ENCODE measurements at regions not wholly inside any gene's neighbourhood (a gene's known extent, or its start where the extent isn't known, plus 50 kb on each side); places are given as distances from the start of the nearest gene placed in this dataset.
A peak's percentile ranks its signal among the peaks of the same experiment; 100 is the strongest.
"Not testable (repeated sequence)": the region's sequence is repeated elsewhere in the genome, so short reads cannot be mapped to it uniquely, and the experiment has no call there.

DNA sequence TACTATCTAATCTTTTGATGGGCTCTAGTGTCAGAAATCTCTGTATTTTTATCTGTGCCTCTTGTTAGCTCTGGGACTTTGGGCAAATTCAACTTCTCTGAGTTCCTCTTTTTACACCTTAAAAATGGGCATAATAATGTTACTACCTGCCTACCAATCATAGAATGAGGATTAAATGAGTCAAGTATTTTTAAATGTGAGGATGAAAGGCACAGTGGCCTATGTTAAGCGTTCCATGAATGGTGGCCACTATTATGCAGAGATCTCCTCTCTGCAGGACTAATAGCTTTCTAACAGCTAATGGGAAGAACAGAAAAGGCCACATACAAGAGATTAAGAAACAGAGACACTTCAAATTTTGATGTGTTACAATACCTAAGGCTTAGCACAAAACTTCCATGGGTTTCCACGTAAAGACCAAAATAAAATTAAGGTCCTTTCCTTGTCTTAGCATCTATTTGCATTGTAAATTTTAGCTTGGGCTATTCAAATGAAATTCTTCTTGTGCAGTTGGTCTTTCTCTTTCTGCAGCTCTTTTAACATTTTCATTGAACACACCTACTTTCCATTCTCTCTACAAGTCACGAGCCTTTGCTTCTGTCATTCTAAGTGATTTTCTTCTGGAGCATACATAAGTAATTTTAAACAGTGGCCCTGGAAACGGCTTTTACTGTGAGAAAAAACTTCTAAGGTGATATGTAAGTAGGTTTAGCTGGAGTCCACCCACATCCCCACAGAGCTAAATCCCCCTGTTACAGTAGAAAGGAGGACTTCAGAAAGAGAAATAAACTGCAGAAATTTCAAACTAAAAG, 117.9 kb upstream of the MED14 start:
- DNase-seq (ENCODE audit: low read depth in 3 of 3): no peak

DNA sequence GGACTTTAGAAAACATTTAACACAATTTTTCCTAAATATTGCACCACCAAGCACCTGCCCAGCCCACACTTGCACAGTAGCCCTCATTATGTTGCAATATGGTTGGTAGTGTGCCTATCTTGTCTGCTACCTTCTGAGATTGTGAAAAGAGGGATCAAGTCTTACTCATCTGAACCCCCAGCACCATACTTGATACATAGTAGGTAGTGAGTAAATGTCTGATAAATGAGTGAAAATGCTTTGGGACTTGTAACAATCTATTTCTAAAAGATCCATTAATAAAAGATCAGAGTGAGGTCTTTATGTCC, 118.4 kb upstream of the MED14 start:
- DNase-seq (ENCODE audit: low read depth in 3 of 3): no peak

DNA sequence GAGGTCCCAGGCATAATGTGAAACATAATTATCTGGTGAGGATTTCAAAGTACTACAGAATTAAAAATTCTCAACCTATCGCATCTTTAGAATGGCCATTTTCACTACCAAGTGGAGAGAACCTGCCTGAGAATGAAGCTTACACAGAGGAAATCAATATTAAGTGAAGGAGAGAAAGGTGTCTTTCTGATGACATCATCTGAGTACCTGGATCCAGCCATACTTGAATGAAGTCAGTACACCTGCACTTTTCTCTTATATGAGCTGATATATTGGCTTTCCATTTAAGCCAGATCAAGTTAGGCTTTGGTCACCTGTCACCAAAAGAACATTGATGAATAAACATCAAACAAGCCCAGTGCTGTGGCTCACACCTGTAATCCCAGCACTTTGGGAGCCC, 118.9 kb upstream of the MED14 start:
- DNase-seq (ENCODE audit: low read depth in 3 of 3): no peak

DNA sequence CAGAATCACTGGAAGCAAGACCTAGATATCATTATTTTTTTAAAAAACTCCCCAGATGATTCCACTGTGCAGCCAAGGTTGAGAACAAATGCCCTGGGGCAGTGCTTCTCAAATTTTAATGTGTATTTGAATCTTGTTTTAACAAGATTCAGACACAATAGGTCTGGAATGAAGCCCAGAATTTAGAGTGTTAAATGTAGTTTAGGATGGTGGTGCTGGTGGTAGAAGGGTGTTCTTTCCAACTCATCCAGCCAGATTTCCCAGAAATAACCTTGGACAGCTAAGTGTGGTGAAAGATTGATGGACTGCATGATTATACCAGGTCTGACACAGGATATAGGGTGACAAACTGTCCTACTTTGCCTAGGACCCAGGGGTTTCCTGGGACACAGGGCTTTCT, 120.1 kb upstream of the MED14 start:
- no peak for DNase-seq (ENCODE audit: low read depth in 3 of 3)

DNA sequence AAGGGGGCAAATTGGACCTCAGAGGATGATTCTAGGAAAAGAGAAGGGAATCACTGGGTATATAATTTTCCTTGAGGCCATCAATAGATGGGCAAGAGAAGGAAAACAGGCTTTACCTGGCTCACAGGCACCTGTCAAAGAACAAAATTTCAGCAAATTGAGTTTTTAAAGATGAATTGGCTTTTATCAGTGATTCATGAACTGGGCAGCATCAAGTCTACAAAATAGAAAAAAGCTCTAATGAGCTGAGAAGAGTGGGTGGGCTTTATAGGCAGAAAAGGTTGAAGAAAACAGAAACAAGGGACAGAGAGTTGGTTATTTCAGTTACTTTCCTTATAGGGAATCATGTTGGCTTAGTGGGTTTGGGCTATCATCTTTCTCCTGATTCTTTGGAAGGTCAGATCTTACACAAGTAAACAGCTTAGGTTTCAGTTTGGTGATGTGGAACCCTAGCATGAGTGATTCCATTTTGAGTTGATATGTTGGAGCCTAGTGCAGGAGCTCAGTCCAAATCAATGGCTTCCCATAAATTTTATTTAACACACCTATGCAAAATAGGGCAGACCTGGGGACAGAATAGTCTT, 120.7 kb upstream of the MED14 start:
- DNase-seq (ENCODE audit: low read depth in 3 of 3): no peak

DNA sequence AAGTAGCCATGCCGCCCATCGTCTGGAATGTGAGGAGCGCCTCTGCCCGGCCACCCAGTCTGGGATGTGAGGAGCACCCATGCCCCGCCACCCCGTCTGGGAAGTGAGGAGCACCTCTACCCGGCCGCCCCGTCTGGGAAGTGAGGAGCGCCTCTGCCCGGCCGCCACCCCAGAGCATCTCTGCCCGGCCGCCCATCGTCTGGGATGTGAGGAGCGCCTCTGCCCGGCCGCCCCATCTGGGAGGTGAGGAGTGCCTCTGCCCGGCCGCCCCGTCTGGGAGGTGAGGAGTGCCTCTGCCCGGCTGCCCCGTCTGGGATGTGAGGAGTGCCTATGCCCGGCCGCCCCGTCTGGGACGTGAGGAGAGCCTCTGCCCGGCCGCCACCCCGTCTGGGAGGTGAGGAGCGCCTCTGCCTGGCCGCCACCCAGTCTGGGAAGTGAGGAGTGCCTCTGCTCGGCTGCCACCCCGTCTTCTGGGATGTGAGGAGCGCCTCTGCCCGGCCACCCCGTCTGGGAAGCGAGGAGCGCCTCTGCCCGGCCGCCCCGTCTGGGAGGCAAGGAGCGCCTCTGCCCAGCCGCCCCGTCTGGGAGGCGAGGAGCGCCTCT, 126.7 kb upstream of the MED14 start:
- DNase-seq (ENCODE audit: low read depth in 3 of 3): not testable (repeated sequence)

DNA sequence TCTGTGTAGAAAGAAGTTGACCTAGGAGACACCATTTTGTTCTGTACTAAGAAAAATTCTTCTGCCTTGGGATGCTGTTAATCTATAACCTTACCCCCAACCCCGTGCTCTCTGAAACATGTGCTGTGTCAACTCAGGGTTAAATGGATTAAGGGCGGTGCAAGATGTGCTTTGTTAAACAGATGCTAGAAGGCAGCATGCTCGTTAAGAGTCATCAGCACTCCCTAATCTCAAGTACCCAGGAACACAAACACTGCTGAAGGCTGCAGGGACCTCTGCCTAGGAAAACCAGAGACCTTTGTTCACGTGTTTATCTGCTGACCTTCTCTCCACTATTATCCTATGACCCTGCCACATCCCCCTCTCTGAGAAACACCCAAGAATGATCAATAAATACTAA, 127.9 kb upstream of the MED14 start:
- not testable (repeated sequence) for DNase-seq (ENCODE audit: low read depth in 3 of 3)

DNA sequence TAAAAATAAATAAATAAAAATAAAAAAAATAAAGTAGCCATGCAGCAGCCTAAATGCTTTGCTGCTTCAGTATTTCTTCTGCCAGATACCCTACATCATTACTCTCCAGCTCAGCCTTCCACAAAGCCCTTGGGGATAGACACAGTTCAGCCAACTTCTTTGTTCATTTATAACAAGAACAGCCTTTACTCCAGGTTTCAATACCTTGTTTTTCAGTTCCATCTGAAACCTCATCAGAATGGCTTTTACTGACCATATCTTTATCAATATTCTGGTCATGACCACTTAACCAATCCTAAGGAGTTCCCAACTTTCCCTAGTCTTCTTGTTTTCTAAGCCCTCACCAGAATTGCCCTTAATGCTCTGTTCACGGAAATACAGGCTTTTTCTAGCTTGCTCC, 128.3 kb upstream of the MED14 start:
- no peak for DNase-seq (ENCODE audit: low read depth in 3 of 3)

DNA sequence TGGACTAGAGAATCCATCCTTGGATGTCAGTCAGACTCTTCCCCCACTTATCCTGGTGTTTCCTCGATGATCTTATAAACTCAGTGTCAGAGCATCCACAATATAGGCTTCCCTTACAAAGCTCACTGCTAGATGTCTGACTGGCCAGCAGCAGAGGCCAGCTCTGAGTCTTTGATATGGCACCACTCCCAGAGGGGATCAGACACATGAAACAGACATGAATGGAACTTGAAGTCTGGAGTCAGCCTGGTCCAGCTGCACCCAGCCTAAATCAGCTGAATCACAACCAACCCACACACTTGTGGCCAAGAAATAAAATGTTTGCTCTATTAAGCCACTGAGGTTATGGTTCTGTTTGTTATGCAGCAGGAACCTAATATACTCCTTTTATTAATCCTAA, 129.6 kb upstream of the MED14 start:
- no peak for DNase-seq (ENCODE audit: low read depth in 3 of 3)

DNA sequence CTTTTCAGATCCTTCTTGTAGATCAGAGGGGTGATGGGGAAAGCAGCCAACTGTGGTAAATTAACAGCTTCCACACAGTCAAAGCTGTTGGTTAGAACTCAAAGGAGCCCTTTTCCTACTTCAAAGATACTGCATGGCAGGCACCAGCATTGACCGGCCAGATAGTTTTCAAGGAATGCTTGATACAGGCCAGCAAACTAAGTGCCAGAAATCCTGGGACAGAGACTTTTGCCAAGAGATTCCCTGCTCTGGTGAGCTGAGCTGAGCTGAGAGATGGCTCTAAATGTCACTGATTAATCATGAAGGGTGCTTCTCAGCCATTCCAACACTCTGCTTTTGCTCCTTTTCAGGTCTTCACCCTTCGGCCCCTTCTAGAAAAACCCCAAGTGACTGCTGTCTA, 131.6 kb upstream of the MED14 start:
- no peak for DNase-seq (ENCODE audit: low read depth in 3 of 3)

DNA sequence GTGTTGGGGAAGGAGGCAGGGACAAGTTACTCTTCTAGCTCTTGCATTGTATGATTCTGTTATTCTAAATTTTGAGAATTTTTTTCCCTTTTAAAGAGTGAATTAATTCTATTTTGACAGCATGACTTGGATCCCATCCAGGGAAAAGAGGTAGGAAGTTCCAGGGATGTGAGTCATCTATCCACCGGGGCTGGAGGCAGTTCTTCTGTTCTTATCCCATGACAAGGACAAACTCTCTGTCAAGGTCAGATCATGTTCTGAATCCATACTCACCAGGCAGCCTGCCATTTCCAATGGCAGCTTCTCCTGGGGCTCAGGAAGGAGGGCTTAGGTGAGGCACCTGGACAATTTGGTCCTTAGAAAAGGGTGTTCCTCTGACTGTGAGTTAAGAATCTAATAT, 132.0 kb upstream of the MED14 start:
- no peak for DNase-seq (ENCODE audit: low read depth in 3 of 3)

DNA sequence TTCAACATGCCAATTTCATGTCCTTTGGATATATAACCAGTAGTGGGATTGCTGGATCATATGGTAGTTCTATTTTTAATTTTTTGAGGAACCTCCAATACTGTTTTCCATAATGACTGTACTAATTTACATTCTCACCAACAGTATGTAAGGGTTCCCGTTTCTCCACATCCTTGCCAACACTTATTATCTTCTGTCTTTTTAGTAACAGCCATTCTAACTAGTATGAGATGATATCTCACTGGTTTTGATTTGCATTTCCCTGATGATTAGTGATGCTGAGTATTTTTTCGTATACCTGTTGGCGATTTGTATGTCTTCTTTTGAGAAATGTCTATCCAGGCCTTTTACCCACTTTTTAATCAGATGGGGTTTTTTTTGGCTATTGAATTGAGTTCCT, 133.5 kb upstream of the MED14 start:
- DNase-seq (ENCODE audit: low read depth in 3 of 3): no peak

DNA sequence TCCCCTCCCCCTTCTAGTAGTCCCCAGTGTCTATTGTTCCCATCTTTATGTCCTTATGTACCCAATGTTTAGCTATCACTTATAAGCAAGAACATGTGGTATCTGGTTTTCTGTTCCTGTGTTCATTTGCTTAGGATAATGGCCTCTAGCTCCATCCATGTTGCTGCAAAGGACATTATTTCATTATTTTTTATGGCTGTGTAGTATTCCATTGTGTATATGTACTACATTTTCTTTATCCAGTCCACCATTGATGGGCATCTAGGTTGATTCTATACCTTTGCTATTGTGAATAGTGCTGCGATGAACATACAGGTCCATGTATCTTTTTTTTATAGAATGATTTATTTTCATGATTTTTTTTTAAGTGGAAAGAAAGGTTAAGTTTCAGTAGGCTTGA, 135.6 kb upstream of the MED14 start:
- DNase-seq (ENCODE audit: low read depth in 3 of 3): not testable (repeated sequence)

DNA sequence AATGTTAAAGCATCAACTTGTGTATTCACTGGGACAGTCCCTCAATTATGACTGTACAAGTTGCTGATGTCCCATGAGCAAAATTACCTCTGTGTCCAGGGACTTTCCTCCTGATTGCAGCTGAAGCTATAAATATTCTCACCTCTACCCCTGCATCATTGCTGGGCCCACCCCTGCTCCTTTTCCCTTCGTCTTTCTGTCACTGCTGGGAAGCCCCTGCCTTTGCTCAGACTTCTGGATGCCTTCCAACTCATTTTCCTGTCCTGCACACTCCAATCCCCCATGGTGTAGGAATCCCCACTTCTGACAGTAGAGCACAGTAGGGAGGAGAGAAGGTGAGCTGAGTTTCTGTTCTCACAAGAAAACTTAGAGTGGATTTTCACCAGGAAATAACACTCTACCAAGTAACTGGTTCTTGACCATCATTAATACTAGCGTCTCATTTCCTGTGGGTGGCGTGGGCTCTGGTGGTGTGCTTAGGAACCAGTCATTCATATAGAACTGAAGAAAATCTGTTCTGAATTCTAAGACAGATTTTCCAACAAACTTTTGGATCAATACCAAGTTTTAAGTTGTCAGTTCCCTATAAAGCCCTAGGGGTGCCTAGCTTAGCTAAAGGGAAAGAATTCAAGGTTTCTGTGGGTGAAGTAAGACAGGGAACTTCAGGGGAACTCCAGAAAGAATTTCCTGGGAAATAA, 136.2 kb upstream of the MED14 start:
- peak in 1 of 3 experiments; percentile 18 for DNase-seq (ENCODE audit: low read depth in 3 of 3)

DNA sequence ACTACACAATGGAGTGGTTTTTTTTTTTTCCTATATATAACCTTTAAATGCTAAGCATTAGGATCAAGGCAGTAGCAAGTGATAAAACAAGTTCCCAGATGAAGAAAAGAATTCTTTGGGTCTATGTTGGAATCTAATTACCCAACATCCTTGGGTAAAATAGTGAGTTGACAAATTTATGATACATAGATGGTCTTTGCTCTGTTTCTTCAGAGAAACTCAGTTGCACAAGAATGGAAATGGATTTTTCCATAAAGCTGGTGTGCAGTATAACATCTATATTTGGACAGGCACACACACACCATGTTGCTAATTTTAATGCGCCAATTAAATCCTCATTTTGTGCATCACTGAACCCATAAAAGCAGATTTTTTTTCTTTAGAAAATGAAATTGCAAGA, 137.0 kb upstream of the MED14 start:
- DNase-seq (ENCODE audit: low read depth in 3 of 3): no peak

DNA sequence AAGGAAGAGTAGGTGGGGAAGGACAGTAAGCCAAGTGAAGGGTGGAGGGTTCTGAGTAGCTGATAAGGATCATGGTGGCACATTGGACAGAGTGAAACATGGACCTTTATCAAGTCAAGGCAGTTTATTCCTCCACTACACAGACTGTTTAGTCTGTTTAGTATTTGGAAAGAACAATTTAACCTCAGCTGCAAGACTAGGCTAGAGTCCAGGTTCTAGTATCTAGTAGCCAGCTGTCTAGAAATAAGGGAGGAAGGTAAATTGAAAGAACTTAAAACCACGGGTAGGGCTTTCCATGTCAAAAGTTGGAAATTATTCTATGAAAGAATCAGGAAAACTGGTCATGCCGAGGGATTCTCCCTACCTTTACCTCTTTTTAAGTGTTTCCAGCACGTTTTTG, 140.1 kb upstream of the MED14 start:
- DNase-seq (ENCODE audit: low read depth in 3 of 3): no peak

DNA sequence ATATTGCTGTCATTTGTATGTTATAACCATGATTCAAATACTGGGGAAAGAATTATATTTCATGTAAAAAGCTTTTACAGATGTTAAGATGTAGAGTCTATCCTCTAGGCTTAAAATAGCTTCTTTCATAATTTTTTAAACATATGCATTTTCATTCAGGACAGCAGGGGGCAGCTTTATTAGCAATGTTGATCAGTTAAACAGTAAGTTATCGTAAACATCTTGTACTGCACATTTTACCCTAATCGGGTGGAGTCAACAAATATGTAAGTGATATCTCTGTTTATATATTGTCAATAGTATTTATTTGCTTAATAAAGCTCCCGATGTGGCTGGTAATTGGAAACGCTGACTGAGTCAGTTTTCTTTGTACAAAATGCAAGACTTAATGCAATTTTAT, 142.5 kb upstream of the MED14 start:
- no peak for DNase-seq (ENCODE audit: low read depth in 3 of 3)

DNA sequence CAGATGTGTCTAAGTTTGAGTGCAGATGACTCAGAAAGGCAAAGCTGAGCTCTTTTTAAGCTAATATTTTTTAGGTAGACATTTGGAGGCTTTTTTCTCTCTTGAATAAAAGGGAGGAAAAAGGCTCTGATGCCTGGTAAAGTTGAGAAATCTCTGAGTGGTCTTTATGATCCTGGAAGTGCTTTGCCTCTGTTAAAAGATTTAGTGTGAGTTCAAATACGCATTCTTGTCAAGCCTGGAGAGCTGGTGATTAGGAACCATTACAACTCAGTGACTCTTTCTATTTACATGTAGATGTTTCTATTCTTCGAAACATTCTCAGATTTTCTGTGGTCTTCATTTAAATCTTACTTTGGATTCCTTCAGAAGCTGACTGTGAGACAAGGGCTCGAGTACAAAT, 143.4 kb upstream of the MED14 start:
- no peak for DNase-seq (ENCODE audit: low read depth in 3 of 3)

DNA sequence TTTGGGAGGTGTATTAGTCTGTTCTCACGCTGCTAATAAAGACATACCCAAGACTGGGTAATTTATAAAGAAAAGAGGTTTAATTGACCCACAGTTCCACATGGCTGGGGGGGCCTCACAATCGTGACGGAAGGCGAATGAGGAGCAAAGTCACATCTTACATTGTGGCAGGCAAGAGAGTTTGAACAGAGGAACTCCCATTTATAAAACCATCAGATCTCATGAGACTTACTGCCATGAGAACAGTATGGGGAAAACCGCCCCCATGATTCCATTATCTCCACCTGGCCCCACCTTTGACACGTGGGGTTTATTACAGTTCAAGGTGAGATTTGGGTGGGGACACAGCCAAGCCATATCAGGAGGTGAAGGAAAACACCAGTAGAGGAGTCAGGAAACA, 143.8 kb upstream of the MED14 start:
- DNase-seq (ENCODE audit: low read depth in 3 of 3): not testable (repeated sequence)

DNA sequence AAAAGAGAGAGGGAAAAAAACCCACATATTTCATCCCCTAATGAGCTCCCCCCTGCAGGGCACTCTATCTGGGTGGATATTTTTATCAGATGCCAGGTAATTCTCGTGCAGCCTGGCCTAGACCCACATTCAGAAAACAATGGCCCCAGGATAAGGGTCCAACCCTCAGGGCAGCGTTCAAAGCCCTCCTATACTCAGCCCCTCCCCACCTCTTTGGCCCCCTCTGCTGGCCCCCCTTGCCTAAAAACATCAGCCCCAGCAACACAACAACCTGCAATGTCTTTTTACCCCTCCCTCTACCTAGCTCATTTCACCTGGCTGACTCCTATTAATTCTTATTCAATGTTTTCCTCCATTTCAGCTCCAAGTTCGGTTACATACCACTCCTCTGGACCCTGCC, 145.4 kb upstream of the MED14 start:
- DNase-seq (ENCODE audit: low read depth in 3 of 3): no peak

DNA sequence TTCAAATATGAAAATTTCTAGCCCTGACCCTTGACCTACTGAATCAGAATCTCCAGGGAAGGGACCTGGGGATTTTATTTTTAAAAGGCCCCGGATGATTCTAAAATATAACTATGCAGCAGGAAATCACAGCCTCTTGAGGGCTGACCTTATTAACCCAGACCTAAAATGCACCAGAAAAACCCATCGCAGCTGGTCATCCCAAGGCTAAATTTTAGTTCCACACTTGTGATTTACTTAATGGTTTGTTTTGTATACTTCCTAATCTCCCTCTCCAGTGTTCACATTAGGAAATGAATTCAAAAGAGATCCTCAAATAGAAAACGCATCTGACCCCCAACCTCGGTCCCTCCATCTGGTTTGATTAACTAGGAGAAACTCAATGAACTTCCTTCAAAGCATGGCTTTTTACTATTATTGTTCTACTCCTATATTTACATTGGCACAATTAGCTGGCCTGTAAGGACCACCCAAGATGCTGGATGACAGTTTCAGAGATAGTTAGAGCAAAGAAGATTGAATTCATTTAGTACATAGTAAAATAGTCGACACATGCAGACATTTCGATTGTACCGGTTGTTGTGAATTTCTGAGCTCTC, 147.8 kb upstream of the MED14 start:
- DNase-seq (ENCODE audit: low read depth in 3 of 3): no peak

DNA sequence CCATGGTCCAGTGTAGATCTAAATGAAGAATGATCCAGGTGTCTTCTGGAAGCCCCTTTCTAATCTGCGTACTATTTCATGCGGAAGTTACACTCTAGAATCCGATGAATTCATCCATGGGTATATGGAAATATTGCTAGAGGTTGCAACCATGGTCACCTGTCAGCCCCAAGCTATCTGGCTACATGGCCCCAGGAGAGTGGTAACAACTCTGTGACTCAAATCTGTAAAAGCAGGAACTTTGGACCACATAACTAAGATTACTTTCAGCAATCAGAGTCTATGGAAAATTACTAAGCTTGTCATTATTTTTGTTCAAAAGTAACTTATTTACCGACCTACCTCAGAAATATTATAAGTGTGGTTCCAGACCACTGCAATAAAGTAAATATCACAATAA, 150.6 kb upstream of the MED14 start:
- DNase-seq (ENCODE audit: low read depth in 3 of 3): no peak

DNA sequence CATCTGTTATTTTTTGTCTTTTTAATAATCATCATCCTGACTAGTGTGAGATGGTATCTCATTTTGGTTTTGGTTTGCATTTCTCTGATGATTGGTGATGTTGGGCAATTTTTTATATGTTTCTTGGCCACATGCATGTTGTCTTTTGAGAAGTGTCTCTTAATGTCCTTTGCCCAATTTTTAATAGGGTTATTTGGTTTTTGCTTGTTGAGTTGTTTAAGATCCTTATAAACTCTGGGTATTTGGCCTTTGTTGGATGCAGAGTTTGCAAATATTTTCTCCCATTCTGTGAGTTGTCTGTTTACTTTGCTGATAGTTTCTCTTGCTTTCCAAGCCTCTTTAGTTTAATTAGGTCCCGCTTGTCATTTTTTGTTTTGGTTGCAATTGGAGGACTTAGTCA, 152.1 kb upstream of the MED14 start:
- no peak for DNase-seq (ENCODE audit: low read depth in 3 of 3)
